ENCODE measurements at regions not wholly inside any gene's neighbourhood (a gene's known extent, or its start where the extent isn't known, plus 50 kb on each side); places are given as distances from the start of the nearest gene placed in this dataset.

DNA sequence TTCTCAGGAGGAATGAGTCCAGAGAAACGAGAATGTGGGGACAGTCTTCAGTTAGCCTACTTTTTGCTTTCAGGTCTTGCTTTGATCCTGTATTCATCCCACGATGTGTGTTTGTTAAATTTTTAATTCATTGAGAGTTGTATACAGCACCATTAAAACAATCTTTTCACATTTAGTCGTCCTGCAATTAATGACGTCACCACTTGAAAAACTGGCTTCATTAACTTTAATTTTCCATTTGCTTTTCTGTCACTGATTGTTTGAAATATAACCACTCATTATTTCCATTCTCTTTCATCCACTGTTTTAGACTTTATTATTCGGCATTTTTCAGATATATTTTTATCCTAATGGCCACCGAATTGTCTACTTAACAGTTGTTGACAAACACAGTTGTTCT, 146.9 kb downstream of the TFEC start:
- TF ChIP-seq, protein P1, sequence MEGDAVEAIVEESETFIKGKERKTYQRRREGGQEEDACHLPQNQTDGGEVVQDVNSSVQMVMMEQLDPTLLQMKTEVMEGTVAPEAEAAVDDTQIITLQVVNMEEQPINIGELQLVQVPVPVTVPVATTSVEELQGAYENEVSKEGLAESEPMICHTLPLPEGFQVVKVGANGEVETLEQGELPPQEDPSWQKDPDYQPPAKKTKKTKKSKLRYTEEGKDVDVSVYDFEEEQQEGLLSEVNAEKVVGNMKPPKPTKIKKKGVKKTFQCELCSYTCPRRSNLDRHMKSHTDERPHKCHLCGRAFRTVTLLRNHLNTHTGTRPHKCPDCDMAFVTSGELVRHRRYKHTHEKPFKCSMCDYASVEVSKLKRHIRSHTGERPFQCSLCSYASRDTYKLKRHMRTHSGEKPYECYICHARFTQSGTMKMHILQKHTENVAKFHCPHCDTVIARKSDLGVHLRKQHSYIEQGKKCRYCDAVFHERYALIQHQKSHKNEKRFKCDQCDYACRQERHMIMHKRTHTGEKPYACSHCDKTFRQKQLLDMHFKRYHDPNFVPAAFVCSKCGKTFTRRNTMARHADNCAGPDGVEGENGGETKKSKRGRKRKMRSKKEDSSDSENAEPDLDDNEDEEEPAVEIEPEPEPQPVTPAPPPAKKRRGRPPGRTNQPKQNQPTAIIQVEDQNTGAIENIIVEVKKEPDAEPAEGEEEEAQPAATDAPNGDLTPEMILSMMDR (IDR thresholded peaks at IDR 0.05; ENCODE audit: unreplicated experiment): no peak
- H3K9me3 Mint-ChIP-seq (ENCODE audit: low read depth): no peaks in the 10 kb centered on the region

DNA sequence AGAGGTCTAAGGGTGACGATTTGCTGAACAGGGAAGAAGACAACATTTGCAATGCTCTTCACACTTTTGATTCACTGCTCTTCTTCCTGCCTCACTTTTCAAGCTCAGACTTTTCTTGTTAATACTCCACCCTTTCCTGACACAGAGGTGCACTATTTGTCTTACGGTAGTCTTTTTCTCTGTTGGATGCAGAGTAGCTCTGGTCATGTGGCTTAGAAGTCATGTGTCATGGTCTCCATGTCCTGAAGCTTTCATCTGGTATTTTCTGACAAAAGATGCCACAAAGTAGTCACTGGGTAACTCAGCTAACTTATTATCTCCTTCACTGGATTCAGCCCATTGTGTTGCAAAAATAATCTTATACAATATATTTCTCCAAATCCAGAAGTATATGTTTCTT, 149.1 kb downstream of the TFEC start:
- Mint-ChIP-seq H3K36me3 (ENCODE audit: insufficient read depth) (no peaks in the 10 kb centered on the region), H3K9me3 (ENCODE audit: low read depth) (no peaks in the 10 kb centered on the region), H3K4me1 (ENCODE audit: low read depth) (no peaks in the 10 kb centered on the region), H3K27ac (no peak overlapping the region), H3K27me3 (no peaks in the 10 kb centered on the region), H3K4me3 (ENCODE audit: low read depth) (no peak overlapping the region)
- DNase-seq (ENCODE audit: low spot score, unreplicated experiment): no peak
- TF ChIP-seq, protein P1 (IDR thresholded peaks at IDR 0.05; ENCODE audit: unreplicated experiment): no peak

More for the DNA sequence above, 146.9 kb downstream of the TFEC start:
- no peak overlapping the region for H3K27ac Mint-ChIP-seq
- no peaks in the 10 kb centered on the region for H3K27me3 Mint-ChIP-seq
- no peaks in the 10 kb centered on the region for H3K36me3 Mint-ChIP-seq (ENCODE audit: insufficient read depth)
- no peaks in the 10 kb centered on the region for H3K4me1 Mint-ChIP-seq (ENCODE audit: low read depth)
- no peak overlapping the region for H3K4me3 Mint-ChIP-seq (ENCODE audit: low read depth)
- DNase-seq (ENCODE audit: low spot score, unreplicated experiment): no peak

DNA sequence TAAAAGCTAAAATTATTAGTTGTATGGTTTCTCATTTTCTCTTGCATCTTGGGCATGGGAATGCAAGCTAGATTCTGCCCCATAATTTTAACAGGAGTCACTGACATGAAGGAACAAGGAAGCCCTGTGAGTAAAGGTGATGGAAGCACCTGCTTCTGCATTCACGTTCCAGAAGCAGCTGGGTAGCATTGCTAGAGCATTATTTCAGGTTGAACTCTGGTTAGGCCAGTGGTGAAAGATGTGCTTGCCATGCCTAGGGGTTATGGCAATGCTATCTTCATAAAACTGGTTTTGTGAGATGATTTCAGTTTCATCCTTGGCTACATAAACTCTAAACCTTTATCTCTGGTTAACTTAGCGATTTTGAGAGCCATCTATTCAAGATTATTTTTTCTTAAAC, 151.4 kb downstream of the TFEC start:
- no peaks in the 10 kb centered on the region for H3K9me3 Mint-ChIP-seq (ENCODE audit: low read depth)
- no peaks in the 10 kb centered on the region for H3K36me3 Mint-ChIP-seq (ENCODE audit: insufficient read depth)
- no peaks in the 10 kb centered on the region for H3K27me3 Mint-ChIP-seq

DNA sequence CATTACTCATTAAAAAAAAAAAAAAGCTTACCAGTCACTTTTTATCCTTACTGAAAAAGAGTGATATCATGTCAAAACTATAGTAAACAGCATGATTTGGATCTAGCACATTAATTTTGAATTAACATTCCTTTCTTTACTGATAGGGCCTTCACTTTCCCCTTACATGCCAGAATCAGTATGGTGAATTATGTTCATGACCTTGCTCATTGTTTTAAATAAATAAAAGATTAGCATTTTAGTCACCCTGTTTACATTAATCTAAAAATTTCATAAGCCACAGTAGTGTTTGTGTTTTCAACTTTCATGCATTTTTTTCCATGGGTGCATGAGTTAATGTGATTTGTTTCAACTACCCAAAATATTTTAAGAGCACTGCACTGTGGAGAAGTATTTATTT, 160.8 kb downstream of the TFEC start:
- TF ChIP-seq, protein P1 (IDR thresholded peaks at IDR 0.05; ENCODE audit: unreplicated experiment): no peak
- no peaks in the 10 kb centered on the region for H3K27me3 Mint-ChIP-seq
- no peak for DNase-seq (ENCODE audit: low spot score, unreplicated experiment)
- H3K27ac Mint-ChIP-seq: no peak overlapping the region
- H3K36me3 Mint-ChIP-seq (ENCODE audit: insufficient read depth): no peaks in the 10 kb centered on the region
- H3K4me3 Mint-ChIP-seq (ENCODE audit: low read depth): no peak overlapping the region
- peaks cover 15% of the 10 kb centered on the region for H3K4me1 Mint-ChIP-seq (ENCODE audit: low read depth)
- no peaks in the 10 kb centered on the region for H3K9me3 Mint-ChIP-seq (ENCODE audit: low read depth)

More for the DNA sequence above, 151.4 kb downstream of the TFEC start:
- Mint-ChIP-seq H3K27ac (no peak overlapping the region), H3K4me3 (ENCODE audit: low read depth) (no peak overlapping the region), H3K4me1 (ENCODE audit: low read depth) (peaks cover 3% of the 10 kb centered on the region)
- no peak for DNase-seq (ENCODE audit: low spot score, unreplicated experiment)
- TF ChIP-seq, protein P1 (IDR thresholded peaks at IDR 0.05; ENCODE audit: unreplicated experiment): no peak

DNA sequence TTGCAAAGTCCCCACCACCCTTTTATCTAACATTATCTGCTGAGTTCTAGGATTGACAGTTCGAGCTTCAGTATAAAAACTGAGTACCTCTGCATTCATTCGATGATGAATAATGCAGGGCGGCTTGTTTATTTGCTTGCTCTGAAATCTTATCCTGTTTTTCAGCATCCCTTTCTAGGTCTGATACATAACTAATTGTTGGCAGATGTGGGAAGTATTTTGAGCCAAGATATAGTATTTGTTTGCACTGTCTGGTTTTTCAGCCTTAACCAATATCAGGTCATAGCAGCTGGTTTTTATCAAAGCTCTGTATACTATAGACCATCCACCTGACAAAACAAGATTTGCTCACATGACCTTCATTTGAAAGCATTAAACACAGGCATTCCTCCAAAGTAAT, 161.4 kb downstream of the TFEC start:
- Mint-ChIP-seq H3K4me1 (ENCODE audit: low read depth) (peaks cover 11% of the 10 kb centered on the region), H3K36me3 (ENCODE audit: insufficient read depth) (no peaks in the 10 kb centered on the region), H3K27ac (no peak overlapping the region), H3K4me3 (ENCODE audit: low read depth) (no peak overlapping the region), H3K27me3 (no peaks in the 10 kb centered on the region), H3K9me3 (ENCODE audit: low read depth) (no peaks in the 10 kb centered on the region)
- TF ChIP-seq, protein P1 (IDR thresholded peaks at IDR 0.05; ENCODE audit: unreplicated experiment): no peak
- DNase-seq (ENCODE audit: low spot score, unreplicated experiment): no peak
